GM12878 (cell line): ENCODE measurements at regions not wholly inside any gene's neighbourhood (a gene's known extent, or its start where the extent isn't known, plus 50 kb on each side); places are given as distances from the start of the nearest gene placed in this dataset.

Experiments
- BCL3 ChIP-seq: IDR thresholded peaks from 2 replicates; pipeline ENCODE4 v1.6.1; 2011; ENCODE audit warnings: borderline replicate concordance, low read depth, mild to moderate bottlenecking, moderate library complexity, low read length; ENCODE audit not compliant: insufficient read depth, poor library complexity, severe bottlenecking
- CTCF ChIP-seq, 3 experiments: IDR thresholded peaks in 2 of 3; conservative IDR thresholded peaks in 1 of 3; 2 replicates each; pipeline ENCODE4 v1.5.1; 2011; ENCODE audit warnings: low read depth in 3 of 3, low read length in 3 of 3, mild to moderate bottlenecking in 3 of 3, control low read depth in 2 of 3, moderate library complexity in 2 of 3, inconsistent platforms in 1 of 3, mixed read lengths in 1 of 3; ENCODE audit not compliant: control insufficient read depth in 2 of 3, insufficient read depth in 1 of 3; ENCODE audit errors: extremely low read depth in 1 of 3
- MAX ChIP-seq: IDR thresholded peaks from 2 replicates; pipeline ENCODE4 v1.6.1; 2012; ENCODE audit warnings: low read depth, low read length, improper control_type of control experiment
- MTA3 ChIP-seq: IDR thresholded peaks from 2 replicates; pipeline ENCODE4 v1.6.1; 2012; ENCODE audit warnings: low read length, inconsistent platforms, borderline replicate concordance
- MYC ChIP-seq: IDR thresholded peaks from 2 replicates; pipeline ENCODE4 v1.6.1; 2011; ENCODE audit warnings: mild to moderate bottlenecking, low read length, moderate library complexity, inconsistent platforms; ENCODE audit not compliant: insufficient read depth, insufficient replicate concordance, insufficient read length, severe bottlenecking
- PML ChIP-seq: IDR thresholded peaks from 2 replicates; pipeline ENCODE4 v1.6.1; 2012; ENCODE audit warnings: low read length, inconsistent platforms
- POLR2A ChIP-seq: IDR thresholded peaks from 2 replicates; pipeline ENCODE4 v1.6.1; 2011; ENCODE audit warnings: low read depth, mild to moderate bottlenecking, low read length
- POLR2AphosphoS5 ChIP-seq: IDR thresholded peaks from 2 replicates; pipeline ENCODE4 v1.6.1; 2011; ENCODE audit warnings: mild to moderate bottlenecking, low read length, inconsistent platforms
- RCOR1 ChIP-seq: conservative IDR thresholded peaks from 2 replicates; pipeline ENCODE4 v1.6.1; 2012; ENCODE audit warnings: low read depth, low read length, improper control_type of control experiment
- SRF ChIP-seq, 2 experiments: IDR thresholded peaks; 2 replicates each; pipeline ENCODE4 v1.6.1; 2011; ENCODE audit warnings: low read depth in 2 of 2, low read length in 2 of 2, mild to moderate bottlenecking in 1 of 2, moderate library complexity in 1 of 2
- TCF12 ChIP-seq: IDR thresholded peaks from 2 replicates; pipeline ENCODE4 v1.6.1; 2011; ENCODE audit warnings: low read depth, mild to moderate bottlenecking, low read length
- YY1 ChIP-seq: IDR thresholded peaks from 2 replicates; pipeline ENCODE4 v1.6.1; 2011; ENCODE audit warnings: low read depth, mild to moderate bottlenecking, low read length

GRCh38 chr3:140856905-140857304 lies 84.7 kb upstream of the SLC25A36 start:
- TF ChIP-seq PML (no peak), CTCF (IDR thresholded peaks at IDR 0.05 in 2 of 3, conservative IDR thresholded peaks at IDR 0.05 in 1 of 3; ENCODE audit: control insufficient read depth in 2 of 3, extremely low read depth in 1 of 3, insufficient read depth in 1 of 3, low read depth in 3 of 3, low read length in 3 of 3) (no peak), SRF (IDR thresholded peaks at IDR 0.05; ENCODE audit: low read depth in 2 of 2, low read length in 2 of 2) (no peak), YY1 (no peak), MTA3 (no peak), MYC (no peak), POLR2A (no peak), RCOR1 (no peak), POLR2AphosphoS5 (no peak), TCF12 (no peak), MAX (no peak), BCL3 (no peak)
